ENCODE measurements at regions not wholly inside any gene's neighbourhood (a gene's known extent, or its start where the extent isn't known, plus 50 kb on each side); places are given as distances from the start of the nearest gene placed in this dataset.
"Not testable (repeated sequence)": the region's sequence is repeated elsewhere in the genome, so short reads cannot be mapped to it uniquely, and the experiment has no call there.

DNA sequence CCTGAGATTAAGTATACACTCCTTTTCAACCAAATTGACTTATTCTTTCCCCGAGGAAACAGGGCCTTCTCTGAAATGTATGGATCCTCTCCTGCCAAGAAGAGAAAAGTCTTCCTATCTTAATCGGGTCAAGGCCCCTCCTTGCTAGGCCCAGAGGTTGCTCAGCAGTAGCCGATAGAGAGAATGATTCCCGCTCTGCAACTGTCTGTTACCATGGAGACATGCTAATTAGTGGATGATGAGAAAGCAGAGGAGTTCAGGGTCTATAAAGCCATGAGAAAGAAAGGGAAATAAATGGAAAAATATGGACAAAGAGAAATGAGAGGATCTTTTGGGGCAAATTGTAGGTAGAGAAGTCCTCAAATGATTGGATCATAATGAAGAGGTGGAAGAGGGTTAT, 103.5 kb downstream of the POU4F1 start:
- Mint-ChIP-seq H3K4me1 (no peaks in the 10 kb centered on the region), H3K36me3 (ENCODE audit: low read depth) (no peaks in the 10 kb centered on the region), H3K4me3 (no peak overlapping the region), H3K9me3 (peaks cover 3% of the 10 kb centered on the region), H3K27ac (no peak overlapping the region), H3K27me3 (no peaks in the 10 kb centered on the region)
- POLR2A ChIA-PET, result no interaction called here
- CTCF ChIA-PET, result no interaction called here
- intact Hi-C loops (cut with micrococcal nuclease), result no loop called here
- DNase-seq, result no peak
- no peak for ATAC-seq (ENCODE audit: low read depth)
- TF ChIP-seq, protein P1, sequence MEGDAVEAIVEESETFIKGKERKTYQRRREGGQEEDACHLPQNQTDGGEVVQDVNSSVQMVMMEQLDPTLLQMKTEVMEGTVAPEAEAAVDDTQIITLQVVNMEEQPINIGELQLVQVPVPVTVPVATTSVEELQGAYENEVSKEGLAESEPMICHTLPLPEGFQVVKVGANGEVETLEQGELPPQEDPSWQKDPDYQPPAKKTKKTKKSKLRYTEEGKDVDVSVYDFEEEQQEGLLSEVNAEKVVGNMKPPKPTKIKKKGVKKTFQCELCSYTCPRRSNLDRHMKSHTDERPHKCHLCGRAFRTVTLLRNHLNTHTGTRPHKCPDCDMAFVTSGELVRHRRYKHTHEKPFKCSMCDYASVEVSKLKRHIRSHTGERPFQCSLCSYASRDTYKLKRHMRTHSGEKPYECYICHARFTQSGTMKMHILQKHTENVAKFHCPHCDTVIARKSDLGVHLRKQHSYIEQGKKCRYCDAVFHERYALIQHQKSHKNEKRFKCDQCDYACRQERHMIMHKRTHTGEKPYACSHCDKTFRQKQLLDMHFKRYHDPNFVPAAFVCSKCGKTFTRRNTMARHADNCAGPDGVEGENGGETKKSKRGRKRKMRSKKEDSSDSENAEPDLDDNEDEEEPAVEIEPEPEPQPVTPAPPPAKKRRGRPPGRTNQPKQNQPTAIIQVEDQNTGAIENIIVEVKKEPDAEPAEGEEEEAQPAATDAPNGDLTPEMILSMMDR (IDR thresholded peaks at IDR 0.05), result no peak

DNA sequence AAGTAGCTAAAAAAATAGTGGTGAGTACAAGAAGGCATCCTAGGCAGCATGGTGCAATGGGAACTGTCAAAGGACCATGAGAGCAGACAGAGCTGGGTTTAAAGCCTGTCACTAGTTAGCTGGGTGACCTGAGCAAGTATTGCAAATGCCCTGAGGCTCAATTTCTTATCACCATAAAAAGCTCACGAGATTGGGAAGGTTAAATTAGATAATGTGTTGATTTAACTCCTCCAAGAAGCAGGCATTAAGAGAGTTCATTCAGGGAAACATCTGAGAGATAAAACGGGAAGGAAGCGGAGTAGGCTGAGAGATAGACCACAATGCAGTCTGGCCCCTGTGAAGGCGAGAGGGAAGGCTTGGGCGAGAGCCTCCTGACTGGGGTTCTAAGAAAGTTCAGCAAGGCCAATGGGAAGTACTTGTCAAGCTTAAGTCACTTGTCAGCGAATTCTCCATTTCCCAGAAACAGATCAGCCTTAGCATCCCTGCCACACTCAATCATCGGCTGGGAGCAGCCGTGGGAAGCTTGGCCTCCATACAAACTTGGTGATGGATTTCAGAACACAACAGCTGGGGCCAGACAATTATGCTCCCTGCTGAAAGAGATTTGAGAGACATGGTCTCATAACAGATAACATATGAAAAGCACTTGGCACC, 105.5 kb downstream of the POU4F1 start:
- ATAC-seq (ENCODE audit: low read depth) (no peak), DNase-seq (no peak)
- ChIA-PET POLR2A (no interaction called here), CTCF (no interaction called here)
- Mint-ChIP-seq H3K9me3 (peaks cover 3% of the 10 kb centered on the region), H3K4me3 (no peak overlapping the region), H3K27me3 (no peaks in the 10 kb centered on the region), H3K4me1 (no peaks in the 10 kb centered on the region), H3K36me3 (ENCODE audit: low read depth) (no peaks in the 10 kb centered on the region), H3K27ac (no peak overlapping the region)
- TF ChIP-seq, protein P1 (IDR thresholded peaks at IDR 0.05), result no peak
- intact Hi-C loops (cut with micrococcal nuclease), result no loop called here

DNA sequence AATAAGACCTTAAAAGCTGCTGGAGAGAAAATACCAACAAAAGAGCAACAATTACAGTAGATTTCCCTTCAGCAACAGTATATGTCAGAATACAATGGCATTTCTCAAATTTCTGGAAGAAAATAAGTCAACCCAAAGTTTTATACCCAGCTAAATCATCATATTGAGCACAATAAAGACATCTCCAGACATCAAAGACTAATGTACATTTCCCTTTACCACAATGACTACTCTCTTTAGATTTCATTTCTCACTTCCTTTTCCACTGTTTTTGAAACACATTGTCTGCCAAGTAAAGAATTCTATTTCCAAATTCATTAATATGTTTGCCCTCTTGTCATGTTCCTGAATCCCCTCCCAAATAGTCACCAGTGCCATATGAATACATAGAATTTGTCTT, 111.4 kb downstream of the POU4F1 start:
- Mint-ChIP-seq H3K36me3 (ENCODE audit: low read depth) (no peaks in the 10 kb centered on the region), H3K27me3 (no peaks in the 10 kb centered on the region), H3K4me3 (no peak overlapping the region), H3K9me3 (peaks cover 10% of the 10 kb centered on the region), H3K27ac (no peak overlapping the region), H3K4me1 (no peaks in the 10 kb centered on the region)
- intact Hi-C loops (cut with micrococcal nuclease), result no loop called here
- ChIA-PET CTCF (no interaction called here), POLR2A (no interaction called here)
- ATAC-seq (ENCODE audit: low read depth) (no peak), DNase-seq (no peak)
- TF ChIP-seq, protein P1 (IDR thresholded peaks at IDR 0.05), result no peak

DNA sequence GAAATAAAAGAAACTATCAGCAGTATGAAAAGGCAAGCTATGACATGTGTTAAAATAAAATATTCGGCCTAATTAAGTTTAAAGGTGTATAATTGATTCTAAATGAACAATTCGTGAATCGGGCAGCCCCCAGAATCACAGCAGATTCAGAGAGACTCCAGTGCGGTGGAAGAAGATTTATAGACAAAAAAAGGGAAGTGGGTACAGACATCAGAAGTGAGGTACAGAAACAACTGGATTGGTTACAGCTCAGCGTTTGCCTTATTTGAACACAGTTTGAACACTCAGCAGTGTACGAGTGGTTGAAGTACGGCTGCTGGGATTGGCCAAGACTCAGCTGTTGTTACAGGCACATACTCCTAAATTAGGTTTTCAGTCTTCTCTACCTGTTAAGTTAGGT, 113.1 kb downstream of the POU4F1 start:
- H3K9me3 Mint-ChIP-seq, result peaks cover 10% of the 10 kb centered on the region
- H3K27me3 Mint-ChIP-seq; H3K27ac Mint-ChIP-seq; H3K36me3 Mint-ChIP-seq (ENCODE audit: low read depth); DNase-seq; H3K4me1 Mint-ChIP-seq; ATAC-seq (ENCODE audit: low read depth); H3K4me3 Mint-ChIP-seq; intact Hi-C loops (cut with micrococcal nuclease); POLR2A ChIA-PET; CTCF ChIA-PET: not testable (repeated sequence)

DNA sequence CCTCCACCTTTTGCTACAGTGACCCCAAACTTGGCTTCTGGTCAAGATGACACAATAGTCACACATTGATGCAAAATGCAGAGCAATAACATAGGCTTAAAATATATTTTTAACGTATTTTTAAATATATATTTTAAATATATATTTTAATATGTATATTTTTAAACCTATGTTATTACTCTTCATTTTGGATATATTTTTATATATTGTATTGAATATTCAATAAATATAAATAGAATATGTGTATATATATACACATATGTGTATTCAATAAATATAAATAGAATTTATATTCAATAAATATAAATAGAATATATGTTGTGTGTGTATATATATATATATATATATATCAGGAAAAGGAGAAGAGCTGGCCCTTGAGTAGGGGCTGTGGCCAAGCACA, 115.6 kb downstream of the POU4F1 start:
- ATAC-seq (ENCODE audit: low read depth) (no peak), DNase-seq (no peak)
- Mint-ChIP-seq H3K27ac (no peak overlapping the region), H3K27me3 (no peaks in the 10 kb centered on the region), H3K36me3 (ENCODE audit: low read depth) (no peaks in the 10 kb centered on the region), H3K4me1 (no peaks in the 10 kb centered on the region), H3K4me3 (no peak overlapping the region), H3K9me3 (peaks cover 14% of the 10 kb centered on the region)
- POLR2A ChIA-PET, result no interaction called here
- intact Hi-C loops (cut with micrococcal nuclease), result no loop called here
- TF ChIP-seq, protein P1 (IDR thresholded peaks at IDR 0.05), result no peak
- CTCF ChIA-PET, result no interaction called here

DNA sequence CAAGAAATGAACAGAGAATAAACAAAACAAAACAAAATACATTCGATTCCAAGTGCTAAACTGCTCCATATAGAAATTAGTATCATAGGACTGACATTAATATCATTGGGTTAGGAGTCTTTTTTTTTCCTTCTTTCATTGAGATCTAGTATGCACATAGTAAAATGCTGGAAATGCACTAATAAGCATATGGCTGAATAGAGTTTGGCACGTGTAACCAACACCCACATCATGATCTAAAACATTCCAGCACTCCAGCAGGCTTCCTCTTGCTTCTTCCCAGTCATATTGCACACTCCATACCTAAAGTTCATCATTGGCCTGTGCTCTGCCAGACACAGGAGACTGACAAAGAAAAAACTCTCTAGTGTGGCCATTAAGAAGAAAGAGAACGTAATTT, 117.5 kb downstream of the POU4F1 start:
- ChIA-PET POLR2A (no interaction called here), CTCF (no interaction called here)
- peaks cover 7% of the 10 kb centered on the region for H3K9me3 Mint-ChIP-seq
- intact Hi-C loops (cut with micrococcal nuclease), result no loop called here
- H3K27me3 Mint-ChIP-seq, result no peaks in the 10 kb centered on the region
- ATAC-seq (ENCODE audit: low read depth) (no peak), DNase-seq (no peak)
- no peak overlapping the region for H3K4me3 Mint-ChIP-seq
- no peaks in the 10 kb centered on the region for H3K36me3 Mint-ChIP-seq (ENCODE audit: low read depth)
- no peaks in the 10 kb centered on the region for H3K4me1 Mint-ChIP-seq
- TF ChIP-seq, protein P1 (IDR thresholded peaks at IDR 0.05), result no peak
- H3K27ac Mint-ChIP-seq, result no peak overlapping the region
